HL-60 (cell line): ENCODE measurements at regions not wholly inside any gene's neighbourhood (a gene's known extent, or its start where the extent isn't known, plus 50 kb on each side); places are given as distances from the start of the nearest gene placed in this dataset.

Experiments used
- DNase-seq, 2 experiments: peaks; one replicate each; pipeline ENCODE4 v3.0.0-alpha.2; 2010 to 2020; ENCODE audit warnings: low read depth in 1 of 2, low spot score in 1 of 2
- H3K27ac ChIP-seq: fragments of 250-450 bp; sonication (Bioruptor Pico); replicated peaks from 2 replicates; pipeline ENCODE4 v1.5.1; 2020; ENCODE audit warnings: mild to moderate bottlenecking, moderate library complexity
- H3K27me3 ChIP-seq: fragments of 250-450 bp; sonication (Bioruptor Pico); 2 replicates; pipeline ENCODE4 v1.5.1; 2021; ENCODE audit warnings: mild to moderate bottlenecking, moderate library complexity; ENCODE audit not compliant: insufficient read depth, poor library complexity, severe bottlenecking
- H3K4me3 ChIP-seq: replicated peaks from 2 replicates; pipeline ENCODE4 v1.5.1; 2011; ENCODE audit warnings: mild to moderate bottlenecking, control low read depth, low read length; ENCODE audit not compliant: insufficient read depth
- CTCF ChIP-seq: IDR thresholded peaks from one replicate; pipeline ENCODE4 v1.5.1; 2011; ENCODE audit warnings: low read length, control low read depth, inconsistent platforms; ENCODE audit not compliant: insufficient read depth
- GABPA ChIP-seq: IDR thresholded peaks from 2 replicates; pipeline ENCODE4 v1.6.1; 2012; ENCODE audit warnings: low read depth
- POLR2AphosphoS5 ChIP-seq: IDR thresholded peaks from 2 replicates; pipeline ENCODE4 v1.6.1; 2012; ENCODE audit warnings: low read depth
- REST ChIP-seq: IDR thresholded peaks from 2 replicates; pipeline ENCODE4 v1.6.1; 2012; ENCODE audit warnings: low read depth; ENCODE audit not compliant: insufficient replicate concordance
- SPI1 ChIP-seq: IDR thresholded peaks from 2 replicates; pipeline ENCODE4 v1.6.1; 2012; ENCODE audit warnings: low read depth, mild to moderate bottlenecking, borderline replicate concordance

- DNase-seq: no peak
- Histone ChIP-seq H3K27ac (no peak overlapping the region), H3K27me3 (no peaks in the 10 kb centered on the region), H3K4me3 (no peak overlapping the region)
- TF ChIP-seq GABPA: no peak
- TF ChIP-seq CTCF: no peak
- TF ChIP-seq POLR2AphosphoS5: no peak
- TF ChIP-seq REST: no peak
- TF ChIP-seq SPI1: no peak
These were observed 634.0 kb upstream of the BCHE start for GRCh38 chr3:166471074-166471767.

- TF ChIP-seq SPI1 (no peak), REST (no peak), POLR2AphosphoS5 (no peak), CTCF (no peak), GABPA (no peak)
- DNase-seq: no peak
- Histone ChIP-seq H3K4me3 (no peak overlapping the region), H3K27ac (no peak overlapping the region), H3K27me3 (no peaks in the 10 kb centered on the region)
These were observed 625.8 kb upstream of the BCHE start for GRCh38 chr3:166462891-166463470.

GRCh38 chr3:166461626-166462025 is 624.4 kb upstream of the BCHE start:
- Histone ChIP-seq H3K27ac (no peak overlapping the region), H3K4me3 (no peak overlapping the region), H3K27me3 (no peaks in the 10 kb centered on the region)
- TF ChIP-seq SPI1 (no peak), REST (no peak), POLR2AphosphoS5 (no peak), GABPA (no peak), CTCF (no peak)
- no peak for DNase-seq
